ENCODE measurements at regions not wholly inside any gene's neighbourhood (a gene's known extent, or its start where the extent isn't known, plus 50 kb on each side); places are given as distances from the start of the nearest gene placed in this dataset.

DNA sequence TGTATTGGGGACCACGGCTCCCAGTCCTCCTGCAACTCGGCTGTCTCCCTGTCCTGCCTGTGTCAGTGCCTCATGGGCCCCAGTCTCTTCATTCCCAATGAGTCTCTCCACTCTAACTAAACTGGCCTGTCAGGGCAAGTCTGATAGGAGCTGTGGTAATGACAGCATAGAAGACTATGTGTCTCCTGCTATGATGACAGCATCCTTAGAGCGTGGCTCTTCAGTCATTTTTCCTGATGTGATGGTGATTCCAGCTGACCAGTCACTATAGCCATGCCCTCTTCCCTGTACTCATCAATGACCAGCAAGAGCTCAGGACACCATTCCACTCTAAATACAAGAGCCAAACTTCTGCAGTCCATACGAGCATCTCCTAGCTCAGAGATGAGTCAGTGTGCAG, 339.8 kb downstream of the PCNX1 start:
- TF ChIP-seq, protein P1, sequence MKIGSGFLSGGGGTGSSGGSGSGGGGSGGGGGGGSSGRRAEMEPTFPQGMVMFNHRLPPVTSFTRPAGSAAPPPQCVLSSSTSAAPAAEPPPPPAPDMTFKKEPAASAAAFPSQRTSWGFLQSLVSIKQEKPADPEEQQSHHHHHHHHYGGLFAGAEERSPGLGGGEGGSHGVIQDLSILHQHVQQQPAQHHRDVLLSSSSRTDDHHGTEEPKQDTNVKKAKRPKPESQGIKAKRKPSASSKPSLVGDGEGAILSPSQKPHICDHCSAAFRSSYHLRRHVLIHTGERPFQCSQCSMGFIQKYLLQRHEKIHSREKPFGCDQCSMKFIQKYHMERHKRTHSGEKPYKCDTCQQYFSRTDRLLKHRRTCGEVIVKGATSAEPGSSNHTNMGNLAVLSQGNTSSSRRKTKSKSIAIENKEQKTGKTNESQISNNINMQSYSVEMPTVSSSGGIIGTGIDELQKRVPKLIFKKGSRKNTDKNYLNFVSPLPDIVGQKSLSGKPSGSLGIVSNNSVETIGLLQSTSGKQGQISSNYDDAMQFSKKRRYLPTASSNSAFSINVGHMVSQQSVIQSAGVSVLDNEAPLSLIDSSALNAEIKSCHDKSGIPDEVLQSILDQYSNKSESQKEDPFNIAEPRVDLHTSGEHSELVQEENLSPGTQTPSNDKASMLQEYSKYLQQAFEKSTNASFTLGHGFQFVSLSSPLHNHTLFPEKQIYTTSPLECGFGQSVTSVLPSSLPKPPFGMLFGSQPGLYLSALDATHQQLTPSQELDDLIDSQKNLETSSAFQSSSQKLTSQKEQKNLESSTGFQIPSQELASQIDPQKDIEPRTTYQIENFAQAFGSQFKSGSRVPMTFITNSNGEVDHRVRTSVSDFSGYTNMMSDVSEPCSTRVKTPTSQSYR (CRISPR knock-in tag; IDR thresholded peaks at IDR 0.05) = no peak
- TF ChIP-seq, protein P2, sequence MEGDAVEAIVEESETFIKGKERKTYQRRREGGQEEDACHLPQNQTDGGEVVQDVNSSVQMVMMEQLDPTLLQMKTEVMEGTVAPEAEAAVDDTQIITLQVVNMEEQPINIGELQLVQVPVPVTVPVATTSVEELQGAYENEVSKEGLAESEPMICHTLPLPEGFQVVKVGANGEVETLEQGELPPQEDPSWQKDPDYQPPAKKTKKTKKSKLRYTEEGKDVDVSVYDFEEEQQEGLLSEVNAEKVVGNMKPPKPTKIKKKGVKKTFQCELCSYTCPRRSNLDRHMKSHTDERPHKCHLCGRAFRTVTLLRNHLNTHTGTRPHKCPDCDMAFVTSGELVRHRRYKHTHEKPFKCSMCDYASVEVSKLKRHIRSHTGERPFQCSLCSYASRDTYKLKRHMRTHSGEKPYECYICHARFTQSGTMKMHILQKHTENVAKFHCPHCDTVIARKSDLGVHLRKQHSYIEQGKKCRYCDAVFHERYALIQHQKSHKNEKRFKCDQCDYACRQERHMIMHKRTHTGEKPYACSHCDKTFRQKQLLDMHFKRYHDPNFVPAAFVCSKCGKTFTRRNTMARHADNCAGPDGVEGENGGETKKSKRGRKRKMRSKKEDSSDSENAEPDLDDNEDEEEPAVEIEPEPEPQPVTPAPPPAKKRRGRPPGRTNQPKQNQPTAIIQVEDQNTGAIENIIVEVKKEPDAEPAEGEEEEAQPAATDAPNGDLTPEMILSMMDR (IDR thresholded peaks at IDR 0.05) = no peak
- TF ChIP-seq, protein P3, sequence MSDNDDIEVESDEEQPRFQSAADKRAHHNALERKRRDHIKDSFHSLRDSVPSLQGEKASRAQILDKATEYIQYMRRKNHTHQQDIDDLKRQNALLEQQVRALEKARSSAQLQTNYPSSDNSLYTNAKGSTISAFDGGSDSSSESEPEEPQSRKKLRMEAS (CRISPR knock-in tag; IDR thresholded peaks at IDR 0.05) = no peak
- TF ChIP-seq, protein P4, sequence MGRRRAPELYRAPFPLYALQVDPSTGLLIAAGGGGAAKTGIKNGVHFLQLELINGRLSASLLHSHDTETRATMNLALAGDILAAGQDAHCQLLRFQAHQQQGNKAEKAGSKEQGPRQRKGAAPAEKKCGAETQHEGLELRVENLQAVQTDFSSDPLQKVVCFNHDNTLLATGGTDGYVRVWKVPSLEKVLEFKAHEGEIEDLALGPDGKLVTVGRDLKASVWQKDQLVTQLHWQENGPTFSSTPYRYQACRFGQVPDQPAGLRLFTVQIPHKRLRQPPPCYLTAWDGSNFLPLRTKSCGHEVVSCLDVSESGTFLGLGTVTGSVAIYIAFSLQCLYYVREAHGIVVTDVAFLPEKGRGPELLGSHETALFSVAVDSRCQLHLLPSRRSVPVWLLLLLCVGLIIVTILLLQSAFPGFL (CRISPR knock-in tag; IDR thresholded peaks at IDR 0.05; ENCODE audit: borderline replicate concordance) = no peak
- TF ChIP-seq SMAD3 (CRISPR knock-in tag; IDR thresholded peaks at IDR 0.05; ENCODE audit: borderline replicate concordance) = no peak
- no peak for TF ChIP-seq TCF7 (CRISPR knock-in tag; IDR thresholded peaks at IDR 0.05; ENCODE audit: low read depth)
- TF ChIP-seq NR2C2 (CRISPR knock-in tag; IDR thresholded peaks at IDR 0.05) = no peak
- TF ChIP-seq ESRRA (CRISPR knock-in tag; IDR thresholded peaks at IDR 0.05; ENCODE audit: borderline replicate concordance) = no peak
- TF ChIP-seq SMAD4 (CRISPR knock-in tag; IDR thresholded peaks at IDR 0.05) = no peak
- no peak for TF ChIP-seq NR1H2 (CRISPR knock-in tag; IDR thresholded peaks at IDR 0.05)
- TF ChIP-seq, protein P5, sequence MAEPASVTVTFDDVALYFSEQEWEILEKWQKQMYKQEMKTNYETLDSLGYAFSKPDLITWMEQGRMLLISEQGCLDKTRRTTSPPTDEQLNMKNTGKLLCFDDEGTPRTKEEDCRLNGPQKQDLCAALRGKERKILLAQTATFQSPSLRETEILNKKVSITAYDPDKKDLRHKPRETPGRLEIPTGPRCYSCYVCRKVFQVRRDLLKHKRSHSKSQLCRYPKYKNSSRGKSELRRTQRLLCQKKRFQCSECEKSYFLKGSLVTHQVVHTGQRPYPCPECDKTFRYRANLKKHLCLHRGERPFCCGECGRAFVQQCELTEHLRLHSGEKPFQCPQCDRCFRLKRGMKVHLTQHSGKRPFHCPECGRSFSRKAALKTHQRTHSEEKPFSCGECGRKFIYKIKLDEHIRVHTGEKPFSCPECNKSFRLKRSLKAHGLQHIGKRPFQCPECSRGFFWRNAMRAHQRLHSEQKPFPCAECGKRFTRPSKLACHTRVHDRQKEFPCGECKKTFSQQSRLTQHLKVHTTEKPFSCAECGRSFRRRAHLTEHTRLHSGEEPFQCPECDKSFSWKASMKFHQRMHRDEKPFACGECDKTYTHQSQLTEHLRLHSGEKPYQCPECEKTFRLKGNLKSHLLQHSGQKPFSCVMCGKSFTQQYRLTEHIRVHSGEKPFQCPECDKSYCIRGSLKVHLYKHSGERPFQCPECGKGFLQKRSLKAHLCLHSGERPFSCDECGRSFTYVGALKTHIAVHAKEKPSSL (CRISPR knock-in tag; conservative IDR thresholded peaks at IDR 0.05) = no peak
- TF ChIP-seq JUN (CRISPR knock-in tag; IDR thresholded peaks at IDR 0.05) = no peak
- TF ChIP-seq, protein P6, sequence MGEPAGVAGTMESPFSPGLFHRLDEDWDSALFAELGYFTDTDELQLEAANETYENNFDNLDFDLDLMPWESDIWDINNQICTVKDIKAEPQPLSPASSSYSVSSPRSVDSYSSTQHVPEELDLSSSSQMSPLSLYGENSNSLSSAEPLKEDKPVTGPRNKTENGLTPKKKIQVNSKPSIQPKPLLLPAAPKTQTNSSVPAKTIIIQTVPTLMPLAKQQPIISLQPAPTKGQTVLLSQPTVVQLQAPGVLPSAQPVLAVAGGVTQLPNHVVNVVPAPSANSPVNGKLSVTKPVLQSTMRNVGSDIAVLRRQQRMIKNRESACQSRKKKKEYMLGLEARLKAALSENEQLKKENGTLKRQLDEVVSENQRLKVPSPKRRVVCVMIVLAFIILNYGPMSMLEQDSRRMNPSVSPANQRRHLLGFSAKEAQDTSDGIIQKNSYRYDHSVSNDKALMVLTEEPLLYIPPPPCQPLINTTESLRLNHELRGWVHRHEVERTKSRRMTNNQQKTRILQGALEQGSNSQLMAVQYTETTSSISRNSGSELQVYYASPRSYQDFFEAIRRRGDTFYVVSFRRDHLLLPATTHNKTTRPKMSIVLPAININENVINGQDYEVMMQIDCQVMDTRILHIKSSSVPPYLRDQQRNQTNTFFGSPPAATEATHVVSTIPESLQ (CRISPR knock-in tag; IDR thresholded peaks at IDR 0.05) = no peak

Data from WTC11 (cell line).